Medulla oblongata (tissue), 1 donor: ENCODE measurements at regions not wholly inside any gene's neighbourhood (a gene's known extent, or its start where the extent isn't known, plus 50 kb on each side); places are given as distances from the start of the nearest gene placed in this dataset.

Experiments used
- DNase-seq: peaks from one replicate; pipeline ENCODE4 v3.0.0-alpha.2; 2015; ENCODE audit errors: extremely low spot score

DNA sequence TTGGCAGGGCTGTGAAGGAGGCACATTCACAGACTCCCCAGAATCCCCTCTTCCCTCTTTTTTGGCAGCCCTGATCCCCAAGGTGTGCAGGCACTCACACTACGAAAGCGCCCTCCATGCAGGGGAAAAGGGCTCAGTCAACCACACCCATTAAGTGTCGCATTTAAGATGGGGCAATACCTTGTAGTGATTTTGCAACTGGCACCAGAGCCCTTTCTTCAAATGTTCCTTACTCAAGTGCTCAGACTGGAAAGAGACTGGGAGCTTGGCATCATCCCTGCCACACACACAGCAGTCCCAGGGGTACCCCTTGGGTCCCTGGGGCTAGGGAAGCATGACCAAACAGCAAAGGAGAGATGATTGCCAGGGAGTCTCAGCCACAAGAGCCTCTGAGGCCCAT lies 190.1 kb downstream of the HAUS1 start:
- DNase-seq: no peak

- DNase-seq: no peak
These were observed 190.6 kb downstream of the HAUS1 start for GRCh38 chr18:46294751-46295150.

DNA sequence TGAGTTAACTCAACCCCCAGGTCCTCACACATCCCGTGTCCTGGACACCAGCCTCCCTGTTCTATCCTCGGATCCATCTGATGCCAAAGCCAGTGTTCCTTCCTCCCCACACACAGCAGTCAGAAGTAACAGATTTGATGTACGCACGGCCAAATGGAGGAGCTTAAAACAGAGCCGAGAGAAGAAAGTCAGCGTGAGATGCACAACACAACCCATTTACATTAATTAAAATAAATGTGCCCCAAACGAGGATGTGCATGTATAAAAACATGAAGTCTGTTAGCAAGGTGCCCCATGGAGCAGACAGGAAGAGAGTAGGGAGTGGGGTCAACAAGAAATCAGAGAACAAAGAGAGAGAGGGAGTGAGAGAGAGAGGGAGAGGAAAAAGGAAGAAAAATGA lies 191.2 kb downstream of the HAUS1 start:
- DNase-seq: no peak

DNA sequence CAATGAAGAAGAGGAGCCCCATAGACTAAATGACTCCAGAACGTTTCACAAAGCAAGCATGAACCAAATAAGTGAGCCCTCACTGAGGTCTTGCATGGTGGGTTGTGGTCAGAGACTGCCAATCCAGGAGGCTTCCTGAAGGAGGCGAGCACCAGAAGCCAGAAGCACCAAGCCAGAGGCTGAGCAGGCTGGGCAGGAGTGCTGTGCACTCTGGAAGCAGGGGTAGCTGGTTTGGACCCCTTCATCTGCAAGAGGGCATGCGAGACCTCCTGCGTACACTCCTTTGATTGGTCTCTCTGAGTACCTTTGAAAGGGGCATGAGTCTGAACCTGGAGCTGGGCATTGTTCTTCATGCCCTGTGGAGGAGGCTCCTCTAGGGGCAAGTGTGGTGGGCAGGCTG lies 192.5 kb downstream of the HAUS1 start:
- no peak for DNase-seq

- no peak for DNase-seq
These were observed 192.9 kb downstream of the HAUS1 start for GRCh38 chr18:46297124-46297523.

GRCh38 chr18:46297621-46298020 lies 193.4 kb downstream of the HAUS1 start:
- no peak for DNase-seq

DNA sequence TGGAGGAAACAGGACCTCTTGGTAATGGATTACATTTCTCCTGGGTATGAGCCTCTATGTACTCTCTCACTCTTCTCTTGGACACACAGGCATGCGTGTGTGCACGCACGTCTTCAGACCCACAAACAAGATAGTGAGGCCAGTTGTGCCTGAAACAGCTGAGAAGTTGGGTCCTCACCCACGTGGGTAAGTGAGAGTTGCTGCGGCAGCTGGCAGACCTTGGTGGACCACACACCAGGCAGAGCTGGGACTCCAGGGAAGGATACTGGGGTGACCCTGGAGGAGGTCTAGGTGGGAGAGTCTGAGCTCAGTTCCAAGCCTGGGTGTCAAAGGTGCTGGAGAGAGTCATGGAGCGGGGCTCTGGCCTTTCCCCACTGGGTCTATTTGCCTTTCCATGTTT lies 194.3 kb downstream of the HAUS1 start:
- DNase-seq: no peak

DNA sequence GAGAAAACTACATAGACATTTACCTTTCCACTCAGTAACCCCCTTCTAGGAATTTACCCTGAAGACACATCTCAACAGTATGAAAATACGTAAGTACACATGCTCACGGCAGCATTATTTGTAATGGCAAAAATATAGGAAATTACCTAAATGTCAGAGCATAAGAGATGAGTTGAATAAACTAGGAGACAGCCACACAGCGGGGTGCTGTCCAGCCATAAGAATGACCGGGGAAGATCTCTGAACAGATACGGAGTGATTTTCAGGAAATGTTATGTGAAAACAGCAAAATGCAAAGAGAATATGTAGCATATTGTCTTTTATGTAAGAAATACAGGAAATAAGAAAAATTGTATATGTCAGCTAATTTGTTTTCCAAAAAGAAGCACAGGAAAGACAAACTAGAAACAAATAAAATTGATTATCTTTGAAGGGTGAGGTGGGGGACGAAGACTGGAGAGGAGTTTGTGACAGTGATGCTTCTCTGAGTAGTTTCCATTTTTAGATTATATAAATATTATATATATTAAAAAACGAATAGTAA lies 195.4 kb downstream of the HAUS1 start:
- no peak for DNase-seq

DNA sequence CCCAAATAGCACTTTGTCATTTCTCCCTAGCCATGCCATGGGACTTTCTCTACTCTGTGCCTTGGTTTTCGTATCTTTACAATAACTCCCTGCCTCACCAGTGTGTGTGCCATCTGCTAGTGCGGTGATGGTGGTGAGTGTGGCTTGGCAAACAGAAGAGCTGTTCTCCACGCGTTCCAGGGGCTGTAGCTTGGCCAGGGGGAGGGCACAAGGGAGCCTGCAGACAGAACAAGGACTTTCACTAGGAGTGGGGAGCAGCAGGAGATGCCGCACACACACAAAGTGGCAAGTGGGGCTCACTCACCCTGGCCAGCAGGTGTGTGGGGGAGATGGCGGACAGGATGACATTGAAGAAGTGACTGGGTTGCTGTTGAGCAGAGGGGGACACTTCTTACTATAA lies 196.9 kb downstream of the HAUS1 start:
- DNase-seq: no peak

GRCh38 chr18:46301571-46301970 lies 197.4 kb downstream of the HAUS1 start:
- no peak for DNase-seq

- no peak for DNase-seq
These were observed 198.6 kb downstream of the HAUS1 start for GRCh38 chr18:46302528-46303485.

- no peak for DNase-seq
These were observed 206.1 kb downstream of the HAUS1 start for GRCh38 chr18:46310258-46310657.

- DNase-seq: no peak
These were observed 206.6 kb downstream of the HAUS1 start for GRCh38 chr18:46310675-46311345.

DNA sequence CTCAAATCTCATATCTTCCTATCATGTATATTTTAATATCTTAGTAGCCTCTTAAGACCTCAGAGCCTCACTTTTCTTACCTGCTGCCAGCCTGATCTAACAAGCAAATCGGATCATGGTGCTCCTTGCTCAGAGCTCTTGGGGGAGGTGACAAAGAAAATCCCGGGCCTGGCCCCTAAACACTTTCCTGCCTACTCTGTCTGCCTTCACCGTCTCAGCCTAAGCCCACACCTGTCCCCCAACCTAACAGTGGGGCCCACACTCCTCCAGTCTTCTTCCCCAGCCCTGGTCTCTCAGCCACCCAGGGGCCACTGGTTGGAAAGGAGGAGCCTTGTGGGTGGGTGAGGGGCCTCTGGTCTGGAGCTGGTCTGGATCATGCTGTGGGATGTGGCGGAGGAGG lies 207.3 kb downstream of the HAUS1 start:
- no peak for DNase-seq

- no peak for DNase-seq
These were observed 208.0 kb downstream of the HAUS1 start for GRCh38 chr18:46312221-46312620.

DNA sequence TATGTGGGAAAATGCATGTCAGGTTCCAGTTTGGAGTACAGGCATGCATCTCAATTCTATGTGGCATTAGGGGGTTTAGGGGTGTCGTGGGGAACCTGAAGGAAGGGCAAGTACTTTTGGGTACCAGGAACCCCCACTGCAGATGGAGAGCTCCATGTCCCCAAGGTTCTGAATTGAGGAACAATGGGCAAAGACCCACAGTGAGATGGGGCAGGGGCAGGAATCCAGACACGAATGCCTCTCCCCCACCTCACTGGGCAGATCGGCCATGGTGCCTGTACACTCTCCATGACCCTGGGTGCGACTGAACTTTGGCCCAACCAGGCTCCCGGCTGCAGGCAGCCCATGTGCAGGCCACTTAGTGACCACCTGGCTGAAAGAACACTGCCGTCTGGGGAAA lies 209.3 kb downstream of the HAUS1 start:
- no peak for DNase-seq

DNA sequence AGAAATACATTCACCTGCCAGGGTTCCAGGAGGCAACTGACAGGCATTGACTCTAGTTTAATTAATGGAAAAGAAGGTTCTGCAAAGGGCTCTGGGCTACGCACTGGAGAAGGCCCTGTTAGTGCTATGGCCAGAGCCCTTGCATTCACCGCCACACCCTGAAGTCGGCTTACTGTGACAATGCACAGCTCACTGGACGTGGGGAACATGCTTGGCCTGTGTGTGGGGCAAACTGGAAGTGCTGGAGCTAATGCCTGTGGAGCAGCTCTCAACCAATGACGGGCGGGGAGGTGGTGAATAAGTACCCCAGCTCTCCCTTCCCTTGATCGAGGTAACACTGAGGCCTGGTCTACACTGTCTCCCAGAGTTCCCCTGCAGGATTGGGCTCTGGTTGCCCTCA lies 209.8 kb downstream of the HAUS1 start:
- DNase-seq: no peak

DNA sequence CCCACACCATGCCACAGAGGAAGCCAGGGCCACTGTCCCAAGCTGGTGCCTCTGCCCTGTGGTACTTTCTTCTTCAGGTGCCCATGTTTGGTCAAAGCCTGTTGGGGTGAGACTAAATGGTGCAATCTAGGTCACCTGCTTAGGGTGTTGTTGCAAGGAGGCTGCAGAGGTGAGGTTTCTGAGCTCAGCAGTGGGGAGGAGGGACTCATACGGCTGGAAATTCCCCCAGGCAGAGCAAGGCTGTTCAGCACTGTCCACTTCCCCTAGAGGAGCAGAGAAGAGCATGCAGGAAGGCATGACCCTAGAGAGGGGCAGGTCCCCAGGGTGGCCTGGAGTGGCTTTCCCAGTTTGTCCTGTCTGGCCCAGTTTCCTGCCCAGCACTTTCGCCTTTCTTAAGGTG lies 211.0 kb downstream of the HAUS1 start:
- DNase-seq: no peak

DNA sequence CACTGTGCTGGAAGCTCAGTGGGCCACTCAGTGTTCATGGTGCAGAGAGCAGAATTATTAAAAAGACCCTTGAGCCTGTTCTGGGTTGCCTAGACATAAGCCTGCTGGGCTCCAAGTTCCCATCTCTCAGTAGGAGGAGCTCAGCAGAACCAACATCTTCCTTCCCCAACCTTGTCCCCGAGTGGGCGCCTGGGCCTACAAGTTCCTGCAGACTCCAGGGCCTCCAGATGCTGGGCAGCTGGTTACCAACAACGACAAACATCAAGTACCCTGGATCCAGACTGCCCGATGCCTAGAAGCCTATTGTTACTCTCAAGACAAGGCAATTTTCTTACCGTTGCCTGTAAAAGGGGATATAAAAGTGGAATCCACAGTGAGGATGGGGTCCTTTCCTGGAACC lies 214.2 kb downstream of the HAUS1 start:
- no peak for DNase-seq

DNA sequence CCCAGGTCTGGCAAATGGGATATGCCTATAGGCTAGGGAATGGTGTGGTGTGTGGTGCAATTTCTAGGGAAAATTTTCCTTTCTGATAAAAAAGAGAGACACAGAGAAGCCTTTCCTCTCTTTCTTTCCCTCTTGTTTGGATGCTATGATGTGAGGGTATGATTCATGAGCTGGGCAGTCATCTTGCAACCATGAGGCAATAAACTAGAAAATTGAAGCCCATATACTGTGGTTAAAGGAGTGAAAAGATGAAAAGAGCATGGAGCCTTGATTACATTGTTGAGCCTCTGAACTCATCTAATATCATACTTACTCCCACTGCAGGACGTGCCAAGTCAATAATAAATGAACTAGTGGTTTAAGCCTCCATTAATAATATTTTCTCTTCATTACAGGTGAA lies 215.6 kb downstream of the HAUS1 start:
- DNase-seq: no peak

DNA sequence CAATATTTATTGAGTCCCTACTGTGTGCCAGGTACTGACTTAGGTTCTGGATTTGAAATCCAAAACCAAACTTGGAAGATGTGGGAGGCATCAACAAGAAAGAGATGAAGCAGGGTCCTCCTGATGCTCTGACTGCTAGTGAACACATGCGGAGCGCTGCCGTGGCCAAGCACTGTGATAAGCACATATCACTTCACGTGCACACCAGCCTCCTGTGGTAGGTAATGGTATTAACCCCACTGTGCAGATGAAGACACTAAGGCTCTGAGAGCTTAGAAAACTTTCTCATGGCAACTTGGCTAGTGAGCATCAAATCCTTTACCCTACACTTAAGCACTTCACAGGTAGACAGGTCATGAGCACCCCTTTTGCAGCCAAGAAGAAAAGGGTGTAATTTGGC lies 216.1 kb downstream of the HAUS1 start:
- no peak for DNase-seq

DNA sequence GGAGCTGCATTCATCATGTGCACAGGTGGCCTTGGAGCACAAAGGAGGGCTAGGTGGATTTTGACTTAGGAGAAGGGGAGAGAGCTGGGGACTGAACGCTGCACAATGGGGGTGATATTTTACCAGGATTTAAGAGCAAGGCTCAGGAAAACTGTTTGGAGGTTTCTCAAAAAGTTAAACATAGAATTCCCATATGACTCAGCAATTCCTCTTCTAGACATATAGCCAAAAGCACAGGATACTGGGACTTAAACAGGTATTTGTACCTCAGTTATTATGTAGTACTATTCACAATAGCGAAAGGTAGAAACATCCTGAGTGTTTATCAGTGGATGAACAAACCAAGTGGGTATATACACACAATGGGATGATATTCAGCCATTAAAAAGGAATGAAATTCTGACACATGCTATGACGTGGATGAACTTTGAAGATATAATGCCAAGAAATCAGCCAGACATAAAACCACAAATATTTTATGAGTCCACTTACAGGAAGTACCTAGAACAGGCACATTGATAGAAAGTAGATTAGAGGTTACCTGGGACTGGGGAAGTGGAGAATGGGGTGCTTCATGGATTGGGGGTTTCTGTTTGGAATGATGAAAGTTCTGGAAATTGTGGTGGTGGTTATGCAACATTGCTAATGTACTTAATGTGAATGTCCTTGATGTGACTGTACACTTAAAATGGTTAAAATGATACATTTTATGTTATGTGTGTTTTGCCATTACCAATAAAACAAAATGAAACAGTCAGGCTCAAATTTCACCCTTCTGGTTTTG lies 216.9 kb downstream of the HAUS1 start:
- no peak for DNase-seq
